Parathyroid adenoma (tissue), 2 donors: ENCODE measurements at regions not wholly inside any gene's neighbourhood (a gene's known extent, or its start where the extent isn't known, plus 50 kb on each side); places are given as distances from the start of the nearest gene placed in this dataset.

Source experiments
- H2AFZ ChIP-seq: fragments of 300-600 bp; sonication (generic); one replicate; pipeline ENCODE4 v1.7.0; 2017; ENCODE audit warnings: antibody characterized with exemption, mild to moderate bottlenecking
- H3K27ac ChIP-seq: fragments of 300-600 bp; sonication (generic); one replicate; pipeline ENCODE4 v1.7.0; 2017
- H3K27me3 ChIP-seq: fragments of 300-600 bp; sonication (generic); one replicate; pipeline ENCODE4 v1.7.0; 2017; ENCODE audit warnings: low read length; ENCODE audit not compliant: control insufficient read depth, insufficient read depth
- H3K36me3 ChIP-seq: fragments of 300-600 bp; sonication (generic); one replicate; pipeline ENCODE4 v1.7.0; 2017; ENCODE audit warnings: low read length; ENCODE audit not compliant: control insufficient read depth, insufficient read depth
- H3K4me1 ChIP-seq: fragments of 300-600 bp; sonication (generic); one replicate; pipeline ENCODE4 v1.7.0; 2017; ENCODE audit warnings: control low read depth
- H3K4me2 ChIP-seq: fragments of 300-600 bp; sonication (generic); one replicate; pipeline ENCODE4 v1.7.0; 2017; ENCODE audit warnings: low read length
- H3K4me3 ChIP-seq: fragments of 300-600 bp; sonication (generic); one replicate; pipeline ENCODE4 v1.7.0; 2017; ENCODE audit warnings: low read depth, low read length
- H3K79me2 ChIP-seq: fragments of 300-600 bp; sonication (generic); one replicate; pipeline ENCODE4 v1.7.0; 2017; ENCODE audit warnings: control low read depth
- H3K9ac ChIP-seq: fragments of 300-600 bp; sonication (generic); one replicate; pipeline ENCODE4 v1.7.0; 2017; ENCODE audit warnings: mild to moderate bottlenecking
- H3K9me3 ChIP-seq: fragments of 300-600 bp; sonication (generic); one replicate; pipeline ENCODE4 v1.7.0; 2017; ENCODE audit warnings: low read length; ENCODE audit not compliant: control insufficient read depth
- CTCF ChIP-seq: fragments of 300-600 bp; sonication (generic); IDR thresholded peaks from one replicate; pipeline ENCODE4 v1.7.0; 2017; ENCODE audit warnings: antibody characterized with exemption, mild to moderate bottlenecking
- donor health status: primary hyperparathyroidism.

- Histone ChIP-seq H2AFZ (no peak overlapping the region), H3K9ac (no peak overlapping the region), H3K36me3 (no peaks in the 10 kb centered on the region), H3K79me2 (no peaks in the 10 kb centered on the region), H3K4me3 (no peak overlapping the region), H3K9me3 (no peaks in the 10 kb centered on the region), H3K4me2 (no peak overlapping the region), H3K27me3 (no peaks in the 10 kb centered on the region), H3K4me1 (no peaks in the 10 kb centered on the region), H3K27ac (no peak overlapping the region)
- no peak for TF ChIP-seq CTCF
Observed at GRCh38 chr9:81519816-81520495, 169.4 kb downstream of the TLE1 start.

DNA sequence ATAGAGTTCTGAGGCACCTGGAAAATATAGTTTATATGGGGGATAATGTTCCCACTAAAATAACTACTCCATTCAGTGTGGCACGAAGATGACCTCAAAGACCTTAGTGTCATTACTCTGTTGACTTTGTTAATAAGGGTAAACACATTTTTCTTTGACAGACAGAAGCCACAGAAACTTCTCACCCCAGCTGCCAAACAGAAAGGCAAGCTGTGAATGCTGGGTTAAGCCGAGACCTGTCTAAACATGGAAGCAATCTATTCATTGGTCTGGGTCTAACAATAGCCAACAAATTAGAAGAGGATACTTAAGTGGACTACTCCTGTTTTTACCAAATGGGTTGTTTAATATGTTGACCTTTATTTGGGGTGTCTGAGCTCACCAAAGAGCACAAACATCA lies 171.4 kb downstream of the TLE1 start:
- no peak overlapping the region for H3K4me3 ChIP-seq
- H3K4me1 ChIP-seq = no peaks in the 10 kb centered on the region
- no peak for TF ChIP-seq CTCF
- no peaks in the 10 kb centered on the region for H3K79me2 ChIP-seq
- H3K27me3 ChIP-seq = no peaks in the 10 kb centered on the region
- no peaks in the 10 kb centered on the region for H3K9me3 ChIP-seq
- H3K9ac ChIP-seq = no peak overlapping the region
- no peaks in the 10 kb centered on the region for H3K36me3 ChIP-seq
- no peak overlapping the region for H2AFZ ChIP-seq
- no peak overlapping the region for H3K4me2 ChIP-seq
- H3K27ac ChIP-seq = no peak overlapping the region

GRCh38 chr9:81513059-81513458 lies 176.3 kb downstream of the TLE1 start:
- no peak overlapping the region for H3K4me2 ChIP-seq
- no peak overlapping the region for H3K9ac ChIP-seq
- no peak overlapping the region for H3K27ac ChIP-seq
- H3K9me3 ChIP-seq = no peaks in the 10 kb centered on the region
- H2AFZ ChIP-seq = no peak overlapping the region
- no peaks in the 10 kb centered on the region for H3K79me2 ChIP-seq
- no peak for TF ChIP-seq CTCF
- H3K4me3 ChIP-seq = no peak overlapping the region
- H3K36me3 ChIP-seq = no peaks in the 10 kb centered on the region
- no peaks in the 10 kb centered on the region for H3K4me1 ChIP-seq
- no peaks in the 10 kb centered on the region for H3K27me3 ChIP-seq

DNA sequence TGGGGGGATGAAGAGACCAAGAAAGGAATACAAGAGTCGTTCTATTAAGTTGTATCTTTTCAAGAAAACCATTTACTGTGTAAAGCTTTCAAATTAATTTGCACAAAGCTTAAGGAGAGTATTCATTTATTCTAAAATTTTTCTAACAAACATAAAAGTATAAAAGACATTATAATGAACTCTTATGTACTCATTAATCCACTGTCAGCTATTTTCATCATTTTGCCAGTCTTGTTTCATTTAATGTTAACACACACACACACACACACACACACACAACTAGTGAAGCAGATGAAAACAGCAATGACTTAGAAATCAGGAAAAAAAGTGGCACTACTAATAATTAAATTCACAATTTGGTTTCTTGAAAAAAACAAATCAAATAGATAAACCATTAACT lies 176.7 kb downstream of the TLE1 start:
- Histone ChIP-seq H3K27ac (no peak overlapping the region), H2AFZ (no peak overlapping the region), H3K79me2 (no peaks in the 10 kb centered on the region), H3K9me3 (no peaks in the 10 kb centered on the region), H3K4me2 (no peak overlapping the region), H3K27me3 (no peaks in the 10 kb centered on the region), H3K9ac (no peak overlapping the region), H3K36me3 (no peaks in the 10 kb centered on the region), H3K4me3 (no peak overlapping the region), H3K4me1 (no peaks in the 10 kb centered on the region)
- no peak for TF ChIP-seq CTCF

GRCh38 chr9:81508476-81508875 lies 180.9 kb downstream of the TLE1 start:
- Histone ChIP-seq H3K27me3 (no peaks in the 10 kb centered on the region), H3K9ac (no peak overlapping the region), H3K4me3 (no peak overlapping the region), H2AFZ (no peak overlapping the region), H3K79me2 (no peaks in the 10 kb centered on the region), H3K36me3 (no peaks in the 10 kb centered on the region), H3K4me2 (no peak overlapping the region), H3K27ac (no peak overlapping the region), H3K9me3 (no peaks in the 10 kb centered on the region), H3K4me1 (no peaks in the 10 kb centered on the region)
- TF ChIP-seq CTCF = no peak
